ENCODE measurements at regions not wholly inside any gene's neighbourhood (a gene's known extent, or its start where the extent isn't known, plus 50 kb on each side); places are given as distances from the start of the nearest gene placed in this dataset.

DNA sequence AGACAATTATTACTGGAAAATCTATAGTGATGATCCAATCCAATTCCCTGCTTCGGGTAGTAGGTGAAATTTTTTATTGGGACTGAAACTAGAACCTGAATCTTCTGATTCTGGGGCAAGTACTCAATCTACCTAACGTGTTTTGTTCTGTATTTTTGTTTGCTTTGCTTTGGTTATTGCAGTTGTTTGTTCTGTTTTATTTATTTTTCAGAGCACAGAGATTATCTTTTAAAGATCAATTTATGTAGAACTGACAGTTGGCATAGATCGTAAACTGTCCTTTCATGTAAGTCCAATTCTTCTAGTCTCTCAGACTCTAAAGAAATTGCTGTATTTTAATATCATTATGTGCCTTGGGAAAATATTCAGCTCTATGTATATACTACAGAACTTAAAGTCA lies 401.6 kb downstream of the ANXA1 start:
- DNase-seq (ENCODE audit: low read depth) = no peak
- TF ChIP-seq, protein P1, sequence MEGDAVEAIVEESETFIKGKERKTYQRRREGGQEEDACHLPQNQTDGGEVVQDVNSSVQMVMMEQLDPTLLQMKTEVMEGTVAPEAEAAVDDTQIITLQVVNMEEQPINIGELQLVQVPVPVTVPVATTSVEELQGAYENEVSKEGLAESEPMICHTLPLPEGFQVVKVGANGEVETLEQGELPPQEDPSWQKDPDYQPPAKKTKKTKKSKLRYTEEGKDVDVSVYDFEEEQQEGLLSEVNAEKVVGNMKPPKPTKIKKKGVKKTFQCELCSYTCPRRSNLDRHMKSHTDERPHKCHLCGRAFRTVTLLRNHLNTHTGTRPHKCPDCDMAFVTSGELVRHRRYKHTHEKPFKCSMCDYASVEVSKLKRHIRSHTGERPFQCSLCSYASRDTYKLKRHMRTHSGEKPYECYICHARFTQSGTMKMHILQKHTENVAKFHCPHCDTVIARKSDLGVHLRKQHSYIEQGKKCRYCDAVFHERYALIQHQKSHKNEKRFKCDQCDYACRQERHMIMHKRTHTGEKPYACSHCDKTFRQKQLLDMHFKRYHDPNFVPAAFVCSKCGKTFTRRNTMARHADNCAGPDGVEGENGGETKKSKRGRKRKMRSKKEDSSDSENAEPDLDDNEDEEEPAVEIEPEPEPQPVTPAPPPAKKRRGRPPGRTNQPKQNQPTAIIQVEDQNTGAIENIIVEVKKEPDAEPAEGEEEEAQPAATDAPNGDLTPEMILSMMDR (IDR thresholded peaks at IDR 0.05; ENCODE audit: insufficient read depth, low read depth, low read length, missing control alignments) = no peak
- no peak overlapping the region for H3K4me3 ChIP-seq (ENCODE audit: low read depth, low read length)

- no peak overlapping the region for H3K4me3 ChIP-seq (ENCODE audit: low read depth, low read length)
- TF ChIP-seq, protein P1 (IDR thresholded peaks at IDR 0.05; ENCODE audit: insufficient read depth, low read depth, low read length, missing control alignments) = no peak
- no peak for DNase-seq (ENCODE audit: low read depth)
Observed at GRCh38 chr9:73558471-73558870, 406.8 kb downstream of the ANXA1 start.

DNA sequence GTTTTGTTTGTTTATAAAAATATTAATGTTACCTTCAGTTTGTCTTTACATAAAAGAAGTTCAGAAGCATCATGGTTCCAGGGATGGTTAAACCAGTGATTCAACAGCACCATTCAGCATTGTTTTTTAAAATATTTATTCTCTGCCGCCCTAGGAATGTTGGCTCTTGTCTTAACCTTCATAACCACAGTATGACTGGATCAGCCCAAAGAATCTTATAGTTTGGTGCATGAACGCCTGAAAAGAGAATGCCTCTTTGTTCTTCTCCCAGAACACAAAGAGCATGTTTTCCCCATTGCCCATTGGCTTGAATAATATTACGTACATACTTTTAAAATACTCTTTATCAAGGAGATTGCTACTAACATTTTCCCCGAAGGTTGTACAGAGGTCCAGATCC lies 413.4 kb downstream of the ANXA1 start:
- no peak overlapping the region for H3K4me3 ChIP-seq (ENCODE audit: low read depth, low read length)
- TF ChIP-seq, protein P1 (IDR thresholded peaks at IDR 0.05; ENCODE audit: insufficient read depth, low read depth, low read length, missing control alignments) = no peak
- no peak for DNase-seq (ENCODE audit: low read depth)

GRCh38 chr9:73565833-73566465 lies 414.3 kb downstream of the ANXA1 start:
- DNase-seq (ENCODE audit: low read depth) = peak; percentile 21
- H3K4me3 ChIP-seq (ENCODE audit: low read depth, low read length) = no peak overlapping the region
- TF ChIP-seq, protein P1 (IDR thresholded peaks at IDR 0.05; ENCODE audit: insufficient read depth, low read depth, low read length, missing control alignments) = peak; percentile 42

DNA sequence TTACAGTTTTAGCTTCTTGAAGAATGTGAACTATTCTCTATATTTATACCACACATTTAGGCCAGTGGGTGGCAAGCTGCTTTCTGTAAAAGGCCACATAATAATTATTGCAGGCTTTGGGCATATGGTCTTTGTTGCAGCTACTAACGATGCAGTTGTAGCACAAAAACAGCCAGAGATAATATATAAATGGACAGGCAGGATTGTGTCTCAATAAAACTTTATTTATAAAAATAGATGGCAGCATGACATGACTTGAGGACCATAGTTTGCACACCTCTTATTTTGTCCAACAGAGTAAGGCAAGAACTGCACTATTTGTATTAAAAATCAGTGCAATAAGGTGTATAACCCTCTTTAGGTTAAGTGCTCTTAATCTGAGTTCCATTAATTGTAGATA lies 415.0 kb downstream of the ANXA1 start:
- no peak for DNase-seq (ENCODE audit: low read depth)
- H3K4me3 ChIP-seq (ENCODE audit: low read depth, low read length) = no peak overlapping the region
- TF ChIP-seq, protein P1 (IDR thresholded peaks at IDR 0.05; ENCODE audit: insufficient read depth, low read depth, low read length, missing control alignments) = no peak

DNA sequence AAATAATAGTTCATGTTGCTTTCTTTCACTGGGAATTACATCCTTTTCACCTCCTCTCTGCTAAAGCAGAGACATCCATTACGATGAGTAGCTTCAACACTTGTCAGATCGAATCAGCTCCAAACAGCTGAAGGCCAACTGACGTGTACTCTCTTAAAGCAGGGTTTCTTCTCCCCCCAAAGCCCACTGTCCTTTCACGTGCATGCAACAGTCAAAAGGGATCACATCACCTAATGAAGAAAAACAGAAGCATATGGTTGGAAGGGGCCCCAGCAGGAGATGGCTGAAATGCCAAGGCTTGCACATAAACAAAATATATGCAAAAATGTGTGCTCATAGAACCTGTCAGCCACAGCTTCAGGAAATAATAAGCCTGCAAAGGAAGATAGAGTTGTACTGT lies 421.6 kb downstream of the ANXA1 start:
- H3K4me3 ChIP-seq (ENCODE audit: low read depth, low read length) = no peak overlapping the region
- TF ChIP-seq, protein P1 (IDR thresholded peaks at IDR 0.05; ENCODE audit: insufficient read depth, low read depth, low read length, missing control alignments) = no peak
- DNase-seq (ENCODE audit: low read depth) = no peak
